RWPE2 (cell line): ENCODE measurements at regions not wholly inside any gene's neighbourhood (a gene's known extent, or its start where the extent isn't known, plus 50 kb on each side); places are given as distances from the start of the nearest gene placed in this dataset.
A peak's percentile ranks its signal among the peaks of the same experiment; 100 is the strongest.

ENCODE experiments used
- ATAC-seq: fragments of 200-7000 bp; cut with Tn5 transposase; 3 replicates; pipeline ENCODE4 v1.9.1; 2021; ENCODE audit warnings: low read depth
- DNase-seq: peaks from one replicate; pipeline ENCODE4 v3.0.0-alpha.2; 2020; ENCODE audit warnings: low spot score
- H3K27ac ChIP-seq: fragments of 450-650 bp; 2 replicates; pipeline ENCODE4 v1.5.1; 2017; ENCODE audit warnings: mild to moderate bottlenecking; ENCODE audit not compliant: poor library complexity, severe bottlenecking
- H3K27me3 ChIP-seq: fragments of 250-450 bp; sonication (Bioruptor Pico); 2 replicates; pipeline ENCODE4 v1.5.1; 2021; ENCODE audit warnings: mild to moderate bottlenecking, moderate library complexity; ENCODE audit not compliant: insufficient read depth, poor library complexity, severe bottlenecking
- H3K36me3 ChIP-seq: fragments of 250-450 bp; sonication (Bioruptor Pico); 2 replicates; pipeline ENCODE4 v1.5.1; 2020; ENCODE audit warnings: low read depth, mild to moderate bottlenecking, moderate library complexity
- H3K4me1 ChIP-seq: fragments of 250-450 bp; sonication (Bioruptor Pico); 2 replicates; pipeline ENCODE4 v1.5.1; 2021; ENCODE audit warnings: mild to moderate bottlenecking, moderate library complexity; ENCODE audit not compliant: insufficient read depth, poor library complexity, severe bottlenecking
- H3K4me3 ChIP-seq: fragments of 250-450 bp; sonication (Bioruptor Pico); 2 replicates; pipeline ENCODE4 v1.5.1; 2021; ENCODE audit warnings: mild to moderate bottlenecking, moderate library complexity; ENCODE audit not compliant: severe bottlenecking
- H3K9me3 ChIP-seq: fragments of 250-450 bp; sonication (Bioruptor Pico); 2 replicates; pipeline ENCODE4 v1.5.1; 2021; ENCODE audit warnings: mild to moderate bottlenecking, moderate library complexity; ENCODE audit not compliant: severe bottlenecking
- CTCF ChIP-seq: fragments of 450-650 bp; IDR thresholded peaks from one replicate; pipeline ENCODE4 v1.5.1; 2017; ENCODE audit warnings: mild to moderate bottlenecking, moderate library complexity; ENCODE audit not compliant: poor library complexity, severe bottlenecking

- H3K4me1 ChIP-seq, result no peaks in the 10 kb centered on the region
- H3K27ac ChIP-seq, result no peak overlapping the region
- DNase-seq, result no peak
- no peaks in the 10 kb centered on the region for H3K36me3 ChIP-seq
- no peak for ATAC-seq
- H3K4me3 ChIP-seq, result no peak overlapping the region
- no peaks in the 10 kb centered on the region for H3K9me3 ChIP-seq
- no peak for TF ChIP-seq CTCF
- H3K27me3 ChIP-seq, result no peaks in the 10 kb centered on the region
Measured at GRCh38 chr5:61610678-61611024, 278.6 kb downstream of the ZSWIM6 start.

GRCh38 chr5:61612431-61612830 lies 280.4 kb downstream of the ZSWIM6 start:
- no peak for ATAC-seq
- TF ChIP-seq CTCF, result no peak
- Histone ChIP-seq H3K27ac (no peak overlapping the region), H3K36me3 (no peaks in the 10 kb centered on the region), H3K9me3 (no peaks in the 10 kb centered on the region), H3K27me3 (no peaks in the 10 kb centered on the region), H3K4me1 (no peaks in the 10 kb centered on the region), H3K4me3 (no peak overlapping the region)
- DNase-seq, result no peak

- H3K36me3 ChIP-seq, result no peaks in the 10 kb centered on the region
- no peaks in the 10 kb centered on the region for H3K4me1 ChIP-seq
- ATAC-seq (no peak), DNase-seq (no peak)
- H3K4me3 ChIP-seq, result no peak overlapping the region
- no peak for TF ChIP-seq CTCF
- no peak overlapping the region for H3K27ac ChIP-seq
- H3K9me3 ChIP-seq, result no peaks in the 10 kb centered on the region
- H3K27me3 ChIP-seq, result no peaks in the 10 kb centered on the region
Measured at GRCh38 chr5:61613679-61614078, 281.6 kb downstream of the ZSWIM6 start.

GRCh38 chr5:61614606-61615005 lies 282.5 kb downstream of the ZSWIM6 start:
- H3K27me3 ChIP-seq, result no peaks in the 10 kb centered on the region
- H3K4me3 ChIP-seq, result no peak overlapping the region
- no peaks in the 10 kb centered on the region for H3K4me1 ChIP-seq
- DNase-seq (no peak), ATAC-seq (peak; percentile 40; the same call in 2 of the 3 replicates)
- TF ChIP-seq CTCF, result no peak
- no peaks in the 10 kb centered on the region for H3K36me3 ChIP-seq
- no peak overlapping the region for H3K27ac ChIP-seq
- no peaks in the 10 kb centered on the region for H3K9me3 ChIP-seq

GRCh38 chr5:61617039-61617438 lies 285.0 kb downstream of the ZSWIM6 start:
- Histone ChIP-seq H3K27ac (no peak overlapping the region), H3K4me3 (no peak overlapping the region), H3K27me3 (no peaks in the 10 kb centered on the region), H3K36me3 (no peaks in the 10 kb centered on the region), H3K4me1 (no peaks in the 10 kb centered on the region), H3K9me3 (no peaks in the 10 kb centered on the region)
- TF ChIP-seq CTCF, result no peak
- DNase-seq (no peak), ATAC-seq (no peak)
